HG02678 (cell line): ENCODE measurements at regions not wholly inside any gene's neighbourhood (a gene's known extent, or its start where the extent isn't known, plus 50 kb on each side); places are given as distances from the start of the nearest gene placed in this dataset.

Source experiments
- ATAC-seq: cut with Tn5 transposase; IDR thresholded peaks from one replicate; pipeline ENCODE4 v1.9.1; 2021; ENCODE audit warnings: mild to moderate bottlenecking, moderate library complexity; ENCODE audit not compliant: unreplicated experiment

DNA sequence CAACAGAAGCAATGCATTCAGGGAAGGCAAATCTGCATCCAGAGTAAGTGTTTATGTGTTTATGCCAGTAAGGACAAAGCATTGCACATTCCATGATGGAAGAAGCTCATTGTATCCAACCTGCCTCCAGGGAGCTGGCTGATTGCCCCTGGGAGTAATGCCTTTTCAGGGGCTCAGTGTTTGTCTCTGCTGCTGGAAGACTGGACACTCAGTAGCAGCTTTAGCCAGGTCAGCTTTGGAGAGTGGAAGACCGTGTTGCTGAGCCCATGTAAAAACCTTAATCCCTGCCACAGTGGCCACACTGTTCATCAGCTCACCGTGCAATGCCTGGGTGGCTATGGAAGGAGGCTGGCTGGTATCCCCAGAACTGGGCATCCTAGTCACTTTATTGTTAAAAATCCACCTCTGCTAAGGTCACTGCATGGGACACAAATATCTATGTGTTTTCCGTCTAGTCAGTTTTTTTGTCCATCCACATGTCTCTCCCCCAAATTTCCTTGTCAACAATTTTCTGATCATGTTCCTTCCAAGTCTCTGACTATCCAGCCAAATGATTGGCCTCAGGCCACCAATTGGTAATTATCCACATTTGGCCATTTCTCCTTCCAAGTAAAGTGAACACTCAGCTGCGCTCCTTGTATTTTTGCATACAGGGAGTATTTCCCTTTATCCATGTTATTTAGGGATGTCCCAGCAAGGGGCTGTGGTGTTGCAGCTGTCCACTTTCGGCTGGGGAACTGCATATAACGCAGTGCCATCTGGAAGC lies 2044.5 kb upstream of the AGA start:
- ATAC-seq, result no peak

- no peak for ATAC-seq
These were observed 2050.2 kb upstream of the AGA start for GRCh38 chr4:179492260-179493080.

- no peak for ATAC-seq
These were observed 2061.7 kb upstream of the AGA start for GRCh38 chr4:179503976-179504375.

GRCh38 chr4:179509489-179509888 lies 2067.3 kb upstream of the AGA start:
- ATAC-seq, result no peak

DNA sequence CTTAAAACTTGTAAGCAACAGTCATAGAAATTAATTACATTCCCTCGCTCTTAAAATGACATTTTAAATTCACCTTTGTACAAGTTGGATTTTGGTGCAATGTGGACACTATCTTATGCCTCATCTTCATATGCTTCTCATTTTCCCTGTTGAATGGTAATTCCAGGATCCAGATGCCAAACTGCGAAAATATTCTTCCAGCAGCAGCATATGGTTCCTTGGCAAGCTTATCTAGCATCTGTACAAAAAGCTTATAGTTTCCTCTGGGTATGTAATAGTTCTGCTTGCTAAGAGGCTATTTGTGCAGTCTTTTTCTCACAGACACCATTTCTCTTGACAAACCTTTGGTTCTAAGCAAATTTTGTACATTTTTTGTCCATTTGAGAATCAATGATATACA lies 2079.7 kb upstream of the AGA start:
- no peak for ATAC-seq

DNA sequence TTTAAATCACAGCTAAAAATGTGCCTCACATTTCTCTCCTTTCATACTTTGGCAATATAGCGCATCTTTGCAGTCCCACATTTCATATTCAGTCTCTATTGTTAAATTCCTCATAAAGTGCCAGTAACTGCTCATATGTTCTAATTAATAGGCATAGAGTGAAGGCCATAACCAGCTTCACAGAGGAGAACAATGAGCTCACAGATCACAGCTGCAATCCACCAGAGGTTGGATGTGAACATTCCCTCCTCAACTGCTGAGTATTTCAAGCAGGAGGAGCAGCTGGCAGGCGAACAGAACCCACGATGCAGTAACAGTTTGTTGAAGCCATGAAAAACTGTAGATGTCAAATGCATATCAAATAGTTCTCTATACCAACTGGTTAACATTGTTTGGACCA lies 2088.7 kb upstream of the AGA start:
- ATAC-seq, result no peak

GRCh38 chr4:179536694-179537093 lies 2094.5 kb upstream of the AGA start:
- ATAC-seq, result no peak

DNA sequence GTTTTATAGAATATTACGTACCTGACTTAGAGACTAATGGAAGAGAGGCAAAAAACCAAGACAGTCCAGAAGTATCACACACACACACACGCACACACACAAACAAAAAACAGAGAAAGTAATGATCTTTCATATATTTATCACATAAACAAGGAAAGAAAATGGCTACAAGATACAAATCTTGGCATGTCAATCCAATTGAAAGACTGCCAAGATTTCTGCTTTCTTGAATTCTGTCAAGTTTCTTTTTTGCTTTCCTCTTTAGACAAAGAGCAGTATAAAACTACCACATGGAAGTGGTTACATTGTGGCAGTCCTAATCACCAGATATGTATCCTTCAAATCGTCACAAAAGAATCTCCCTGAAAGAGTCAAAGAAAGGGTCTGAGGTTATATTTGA lies 2097.4 kb upstream of the AGA start:
- no peak for ATAC-seq

DNA sequence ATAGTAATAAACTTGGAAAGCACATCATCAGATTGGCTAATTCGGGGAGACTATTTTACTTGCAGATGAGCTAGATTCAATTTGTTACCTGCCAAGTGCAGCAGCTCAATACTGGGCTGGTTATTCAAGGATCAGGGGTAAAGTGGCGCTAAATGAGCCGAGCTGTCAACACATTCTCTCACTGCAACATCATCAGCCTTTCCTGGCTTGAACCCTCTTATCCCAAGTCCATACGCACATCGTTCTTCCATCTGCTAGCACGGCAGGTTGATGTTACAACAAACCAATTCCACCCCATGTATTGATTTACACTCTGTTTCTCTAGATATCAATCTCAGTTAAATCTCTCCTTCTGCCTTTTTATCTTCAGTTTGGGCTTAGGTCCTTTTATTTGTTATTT lies 2101.5 kb upstream of the AGA start:
- ATAC-seq, result no peak

GRCh38 chr4:179544496-179544895 lies 2102.3 kb upstream of the AGA start:
- ATAC-seq, result no peak

DNA sequence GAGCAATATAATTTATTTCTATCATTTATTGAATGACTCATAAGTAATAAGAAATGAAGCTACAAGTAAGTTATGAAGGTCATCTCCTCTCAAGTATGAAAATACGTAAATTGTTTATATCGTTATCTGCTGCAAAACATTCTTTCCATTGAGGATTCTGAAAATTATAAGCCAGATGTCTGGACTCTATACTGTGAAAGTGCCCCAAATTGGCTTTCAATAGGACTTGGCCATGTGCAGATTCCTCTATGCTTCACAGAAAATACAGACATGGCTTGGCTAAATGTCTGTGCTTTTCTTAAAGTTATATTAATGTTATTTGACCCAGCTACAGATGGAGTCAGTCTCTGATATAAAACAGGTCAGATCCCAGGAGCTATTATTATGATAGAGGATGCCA lies 2109.9 kb upstream of the AGA start:
- no peak for ATAC-seq

DNA sequence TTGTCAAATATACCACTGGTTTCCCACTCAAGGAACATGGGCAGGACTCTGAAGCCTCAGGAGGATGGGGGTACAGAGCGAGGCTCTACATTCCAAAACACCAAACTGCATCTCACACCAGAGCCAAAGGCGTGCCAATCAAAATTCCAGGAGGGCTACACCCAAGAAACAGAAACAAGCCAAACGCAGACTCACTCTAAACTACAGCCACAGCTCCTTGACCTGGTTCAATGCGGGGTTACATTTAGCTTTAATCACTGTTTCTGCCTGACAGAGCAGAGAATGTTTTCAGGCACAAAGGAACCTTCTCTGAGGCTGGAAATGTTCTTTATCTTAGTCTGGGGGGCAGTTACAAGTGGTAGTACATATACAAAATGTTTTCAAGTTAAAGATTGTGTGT lies 2121.5 kb upstream of the AGA start:
- no peak for ATAC-seq

GRCh38 chr4:179569549-179569948 lies 2127.3 kb upstream of the AGA start:
- no peak for ATAC-seq

DNA sequence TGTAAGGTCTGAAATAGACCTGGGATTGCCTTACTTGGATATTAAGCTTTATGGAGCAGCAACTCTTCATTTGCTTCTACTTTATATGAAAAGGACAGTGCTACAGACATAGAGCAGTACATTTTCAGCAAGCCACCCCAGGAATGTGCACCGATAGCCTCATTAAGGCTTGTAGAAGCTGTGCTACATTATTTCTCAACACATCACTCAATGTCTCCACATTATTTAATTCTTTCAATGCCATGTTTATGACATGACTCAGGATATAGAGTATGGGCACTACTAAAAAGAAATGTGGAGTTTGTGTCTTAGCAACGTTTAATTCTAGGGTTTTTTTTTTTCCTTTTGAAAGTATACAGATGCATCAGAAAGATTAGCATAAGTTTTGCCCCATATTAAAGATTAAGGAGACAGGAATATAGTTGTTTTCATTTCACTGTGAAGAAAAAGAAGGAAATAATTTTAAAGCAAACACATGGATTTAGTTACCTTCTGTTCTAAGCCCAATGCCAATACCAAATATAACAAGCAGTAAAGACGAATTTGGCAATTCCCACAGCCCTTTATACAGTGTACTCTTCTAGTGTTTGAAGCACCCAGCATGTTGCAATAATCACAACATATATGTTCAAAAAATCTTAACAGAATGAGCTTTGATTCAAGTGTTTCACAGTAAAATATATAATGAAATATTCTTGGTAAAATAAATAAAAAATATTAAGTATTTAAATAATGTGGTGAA lies 2140.1 kb upstream of the AGA start:
- no peak for ATAC-seq

GRCh38 chr4:179583221-179583620 lies 2141.0 kb upstream of the AGA start:
- no peak for ATAC-seq

- ATAC-seq, result no peak
These were observed 2141.9 kb upstream of the AGA start for GRCh38 chr4:179584101-179584500.

- no peak for ATAC-seq
These were observed 2143.5 kb upstream of the AGA start for GRCh38 chr4:179585761-179586160.

DNA sequence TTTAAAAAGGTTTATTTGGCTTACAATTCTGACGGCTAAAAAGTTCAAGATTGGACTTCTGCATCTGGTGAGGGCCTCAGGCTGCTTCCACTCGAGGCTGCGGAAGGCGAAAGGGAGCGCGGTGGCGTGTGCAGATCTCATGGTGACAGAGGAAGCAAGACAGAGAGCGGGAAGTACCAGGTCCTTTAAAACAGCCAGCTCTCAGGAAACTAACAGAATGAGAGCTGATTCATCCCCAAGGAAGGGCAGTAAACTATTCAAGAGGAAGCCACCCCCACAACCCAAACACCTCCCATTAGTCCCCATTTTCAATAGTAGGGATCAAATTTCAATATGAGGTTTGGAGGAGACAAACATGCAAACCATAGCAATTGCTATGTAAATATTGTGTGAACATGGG lies 2144.2 kb upstream of the AGA start:
- ATAC-seq, result no peak

DNA sequence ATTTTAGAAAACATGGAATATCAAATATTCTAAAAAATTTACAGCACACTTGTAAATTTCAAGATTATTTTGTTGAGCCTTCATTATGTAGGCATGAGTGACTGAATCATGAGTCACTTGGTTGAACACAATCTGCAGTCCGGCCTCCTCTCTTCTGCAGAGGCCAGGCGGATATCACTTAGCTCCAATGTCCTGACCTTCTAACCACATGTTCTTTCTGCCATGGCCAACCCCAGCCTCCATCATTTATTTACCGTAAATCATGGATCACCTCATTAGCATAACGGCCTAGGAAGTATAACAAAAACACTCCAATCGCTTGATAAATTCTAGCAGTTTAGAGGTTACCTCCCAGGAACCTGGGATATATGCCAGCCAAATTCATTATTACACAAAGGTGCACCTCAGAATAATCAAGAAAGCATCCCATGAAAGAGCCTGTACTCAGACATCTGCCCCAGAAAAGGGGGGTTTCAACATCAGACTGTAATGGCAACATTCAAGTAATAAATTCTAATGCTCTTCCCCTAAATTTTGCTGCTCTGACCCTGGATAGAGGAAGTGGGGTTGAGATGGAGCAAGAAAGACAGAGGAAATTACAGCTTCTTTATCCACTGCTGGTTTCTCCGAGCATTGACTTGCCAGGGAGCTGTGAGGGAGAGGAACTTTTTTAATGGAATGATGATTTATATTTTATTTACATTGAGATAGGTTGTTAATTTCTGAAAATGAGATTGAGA lies 2153.6 kb upstream of the AGA start:
- ATAC-seq, result no peak

DNA sequence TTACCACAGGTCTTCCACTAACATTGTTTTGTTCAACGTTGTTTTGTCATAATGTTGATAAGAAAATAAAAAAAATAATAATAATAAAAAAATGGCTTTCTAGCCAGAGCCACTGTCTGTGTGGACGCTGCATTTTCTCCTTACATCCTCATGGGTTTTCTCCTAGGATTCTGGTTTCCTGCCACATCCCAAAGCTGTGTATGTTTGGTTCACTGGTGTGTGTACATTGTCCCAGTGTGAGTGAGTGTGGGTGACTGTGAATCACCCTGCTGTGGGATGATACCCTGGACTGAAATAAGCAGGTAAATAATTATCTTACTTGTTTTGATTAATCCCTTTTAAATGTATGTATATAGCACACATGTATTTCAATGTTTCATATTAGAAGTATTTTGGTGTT lies 2154.4 kb upstream of the AGA start:
- no peak for ATAC-seq

GRCh38 chr4:179597301-179597700 lies 2155.1 kb upstream of the AGA start:
- ATAC-seq, result no peak
